Caco-2 (cell line): ENCODE measurements at regions not wholly inside any gene's neighbourhood (a gene's known extent, or its start where the extent isn't known, plus 50 kb on each side); places are given as distances from the start of the nearest gene placed in this dataset.

Experiments used
- BruUV-seq: library from RNA; stranded (reverse); fragments of 400-500 nt; replicated peaks from 2 replicates; lab custom pipeline; 2021; lab: Mats Ljungman, UMichigan
- CTCF ChIA-PET: fragments of 300-600 bp; sonication (Branson Sonifier 250); formaldehyde crosslinking; loops from one replicate; lab custom pipeline; 2022; ENCODE audit warnings: antibody characterized with exemption; lab: Charles Lee
- POLR2A ChIA-PET: fragments of 300-600 bp; sonication (Branson Sonifier 250); formaldehyde crosslinking; loops from one replicate; lab custom pipeline; 2022; ENCODE audit warnings: antibody characterized with exemption; lab: Charles Lee
- DNase-seq, 2 experiments: peaks; one replicate each; pipeline versions ENCODE4 v3.0.0 to v3.0.0-alpha.2; 2020 to 2022
- H3K27me3 ChIP-seq: replicated peaks from 2 replicates; pipeline ENCODE4 v1.6.0; 2011; ENCODE audit warnings: low read length; ENCODE audit not compliant: control insufficient read depth, insufficient read depth
- H3K36me3 ChIP-seq: 2 replicates; pipeline ENCODE4 v1.5.1; 2011; ENCODE audit warnings: low read length; ENCODE audit not compliant: control insufficient read depth, insufficient read depth
- H3K4me1 ChIP-seq: fragments of 250-450 bp; sonication (Bioruptor Pico); 2 replicates; pipeline ENCODE4 v1.5.1; 2020; ENCODE audit warnings: mild to moderate bottlenecking
- H3K4me3 ChIP-seq: 2 replicates; pipeline ENCODE4 v1.5.1; 2011; ENCODE audit warnings: low read depth, mild to moderate bottlenecking, control low read depth, low read length
- H3K9me3 ChIP-seq: fragments of 250-450 bp; sonication (Bioruptor Pico); 2 replicates; pipeline ENCODE4 v1.5.1; 2020; ENCODE audit warnings: mild to moderate bottlenecking, moderate library complexity
- H3K27ac Mint-ChIP-seq: one replicate; pipeline ENCODE4 v1.8.0; 2022; ENCODE audit warnings: mixed read lengths; ENCODE audit not compliant: unreplicated experiment
- H3K27me3 Mint-ChIP-seq: one replicate; pipeline ENCODE4 v1.8.0; 2022; ENCODE audit warnings: mixed read lengths; ENCODE audit not compliant: insufficient read depth, unreplicated experiment
- H3K36me3 Mint-ChIP-seq: one replicate; pipeline ENCODE4 v1.8.0; 2022; ENCODE audit warnings: mild to moderate bottlenecking, mixed read lengths; ENCODE audit not compliant: insufficient read depth, unreplicated experiment
- H3K4me1 Mint-ChIP-seq: one replicate; pipeline ENCODE4 v1.8.0; 2022; ENCODE audit warnings: low read depth, mixed read lengths; ENCODE audit not compliant: unreplicated experiment
- H3K4me3 Mint-ChIP-seq: one replicate; pipeline ENCODE4 v1.8.0; 2022; ENCODE audit warnings: mild to moderate bottlenecking, moderate library complexity, mixed read lengths; ENCODE audit not compliant: unreplicated experiment
- H3K9me3 Mint-ChIP-seq: one replicate; pipeline ENCODE4 v1.8.0; 2022; ENCODE audit warnings: mixed read lengths; ENCODE audit not compliant: unreplicated experiment
- intact Hi-C: fragments of 100-400 bp; cut with micrococcal nuclease; formaldehyde crosslinking; loops from one replicate; pipeline ENCODE4 v1.10.0; 2022; ENCODE audit not compliant: unreplicated experiment
- TF ChIP-seq, protein P1 (sequence below), 2 experiments: fragments of 200-600 bp in 1 of 2; IDR thresholded peaks; 1 replicate in 1 of 2; 2 replicates in 1 of 2; pipeline versions ENCODE4 v1.5.1 to v1.8.0; 2011 to 2022; ENCODE audit warnings: antibody characterized with exemption in 1 of 2, control low read depth in 1 of 2, inconsistent platforms in 1 of 2, low read depth in 1 of 2, low read length in 1 of 2, mild to moderate bottlenecking in 1 of 2, moderate library complexity in 1 of 2; ENCODE audit not compliant: insufficient read depth in 1 of 2, severe bottlenecking in 1 of 2, unreplicated experiment in 1 of 2

- H3K4me3 ChIP-seq: no peak overlapping the region
- Mint-ChIP-seq H3K4me3 (no peak overlapping the region), H3K4me1 (no peaks in the 10 kb centered on the region), H3K36me3 (no peaks in the 10 kb centered on the region), H3K27me3 (peaks cover 8% of the 10 kb centered on the region), H3K9me3 (no peaks in the 10 kb centered on the region), H3K27ac (no peak overlapping the region)
- no peaks in the 10 kb centered on the region for H3K4me1 ChIP-seq
- DNase-seq: no peak
- BruUV-seq: no TSS peak
- intact Hi-C loops: no loop called here
- ChIA-PET CTCF (no interaction called here), POLR2A (no interaction called here)
- TF ChIP-seq, protein P1, sequence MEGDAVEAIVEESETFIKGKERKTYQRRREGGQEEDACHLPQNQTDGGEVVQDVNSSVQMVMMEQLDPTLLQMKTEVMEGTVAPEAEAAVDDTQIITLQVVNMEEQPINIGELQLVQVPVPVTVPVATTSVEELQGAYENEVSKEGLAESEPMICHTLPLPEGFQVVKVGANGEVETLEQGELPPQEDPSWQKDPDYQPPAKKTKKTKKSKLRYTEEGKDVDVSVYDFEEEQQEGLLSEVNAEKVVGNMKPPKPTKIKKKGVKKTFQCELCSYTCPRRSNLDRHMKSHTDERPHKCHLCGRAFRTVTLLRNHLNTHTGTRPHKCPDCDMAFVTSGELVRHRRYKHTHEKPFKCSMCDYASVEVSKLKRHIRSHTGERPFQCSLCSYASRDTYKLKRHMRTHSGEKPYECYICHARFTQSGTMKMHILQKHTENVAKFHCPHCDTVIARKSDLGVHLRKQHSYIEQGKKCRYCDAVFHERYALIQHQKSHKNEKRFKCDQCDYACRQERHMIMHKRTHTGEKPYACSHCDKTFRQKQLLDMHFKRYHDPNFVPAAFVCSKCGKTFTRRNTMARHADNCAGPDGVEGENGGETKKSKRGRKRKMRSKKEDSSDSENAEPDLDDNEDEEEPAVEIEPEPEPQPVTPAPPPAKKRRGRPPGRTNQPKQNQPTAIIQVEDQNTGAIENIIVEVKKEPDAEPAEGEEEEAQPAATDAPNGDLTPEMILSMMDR (IDR thresholded peaks at IDR 0.05; ENCODE audit: insufficient read depth in 1 of 2, low read depth in 1 of 2, low read length in 1 of 2, severe bottlenecking in 1 of 2, unreplicated experiment in 1 of 2): no peak
- no peaks in the 10 kb centered on the region for H3K36me3 ChIP-seq
- no peaks in the 10 kb centered on the region for H3K9me3 ChIP-seq
- H3K27me3 ChIP-seq: no peaks in the 10 kb centered on the region
Measured at GRCh38 chr2:59711121-59711520, 842.3 kb downstream of the BCL11A start.

DNA sequence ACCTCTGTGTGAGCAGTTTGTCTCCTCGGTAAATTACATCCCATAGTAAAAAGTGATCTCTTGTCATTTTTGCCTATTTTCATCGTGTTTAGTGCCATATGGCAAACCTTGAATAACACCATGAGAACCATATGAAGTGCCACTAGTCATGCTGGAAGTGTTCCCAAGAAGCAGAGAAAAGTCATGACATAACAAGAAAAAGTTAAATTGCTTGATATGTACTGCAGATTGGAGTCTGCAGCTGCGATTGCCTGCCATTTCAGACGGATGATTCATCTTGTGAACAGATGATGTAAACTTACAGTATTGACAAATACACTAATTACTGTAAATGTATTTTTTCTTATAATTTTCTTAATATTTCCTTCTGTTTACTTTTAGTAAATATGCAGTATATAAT is 846.7 kb downstream of the BCL11A start:
- ChIA-PET POLR2A (no interaction called here), CTCF (no interaction called here)
- no TSS peak for BruUV-seq
- H3K9me3 ChIP-seq: no peaks in the 10 kb centered on the region
- H3K9me3 Mint-ChIP-seq: no peaks in the 10 kb centered on the region
- H3K36me3 ChIP-seq: no peaks in the 10 kb centered on the region
- no peaks in the 10 kb centered on the region for H3K4me1 Mint-ChIP-seq
- H3K4me1 ChIP-seq: no peaks in the 10 kb centered on the region
- H3K27ac Mint-ChIP-seq: no peak overlapping the region
- peaks cover 3% of the 10 kb centered on the region for H3K27me3 Mint-ChIP-seq
- TF ChIP-seq, protein P1 (IDR thresholded peaks at IDR 0.05; ENCODE audit: insufficient read depth in 1 of 2, low read depth in 1 of 2, low read length in 1 of 2, severe bottlenecking in 1 of 2, unreplicated experiment in 1 of 2): no peak
- intact Hi-C loops: no loop called here
- no peak overlapping the region for H3K4me3 ChIP-seq
- H3K4me3 Mint-ChIP-seq: no peak overlapping the region
- H3K27me3 ChIP-seq: no peaks in the 10 kb centered on the region
- DNase-seq: no peak
- H3K36me3 Mint-ChIP-seq: no peaks in the 10 kb centered on the region

DNA sequence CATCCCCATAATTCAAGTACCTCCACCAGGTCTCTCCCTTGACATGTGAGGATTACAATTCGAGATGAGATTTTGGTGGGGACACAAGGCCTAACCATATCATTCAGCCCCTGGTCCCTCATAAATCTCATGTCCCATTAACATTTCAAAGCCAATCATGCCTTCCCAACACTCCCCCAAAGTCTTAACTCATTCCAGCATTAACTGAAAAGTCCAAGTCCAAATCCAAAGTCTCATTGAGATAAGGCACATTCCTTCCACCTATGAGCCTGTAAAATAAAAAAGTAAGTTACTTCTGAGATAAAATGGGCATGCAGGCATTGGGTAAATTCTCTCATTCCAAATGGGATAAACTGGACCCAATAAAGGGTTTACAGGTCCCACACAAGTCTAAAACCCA is 849.7 kb downstream of the BCL11A start:
- Mint-ChIP-seq H3K9me3 (no peaks in the 10 kb centered on the region), H3K4me3 (no peak overlapping the region), H3K27ac (no peak overlapping the region), H3K4me1 (no peaks in the 10 kb centered on the region), H3K36me3 (no peaks in the 10 kb centered on the region), H3K27me3 (no peaks in the 10 kb centered on the region)
- DNase-seq: no peak
- TF ChIP-seq, protein P1 (IDR thresholded peaks at IDR 0.05; ENCODE audit: insufficient read depth in 1 of 2, low read depth in 1 of 2, low read length in 1 of 2, severe bottlenecking in 1 of 2, unreplicated experiment in 1 of 2): no peak
- intact Hi-C loops: loop anchor here (1.0 kb wide), 1 partner anchor 41 kb away; no protein-coding TSS in a partner anchor
- ChIA-PET CTCF (no interaction called here), POLR2A (no interaction called here)
- Histone ChIP-seq H3K36me3 (no peaks in the 10 kb centered on the region), H3K9me3 (no peaks in the 10 kb centered on the region), H3K4me3 (no peak overlapping the region), H3K4me1 (no peaks in the 10 kb centered on the region), H3K27me3 (no peaks in the 10 kb centered on the region)
- BruUV-seq: no TSS peak
